ENCODE measurements at regions not wholly inside any gene's neighbourhood (a gene's known extent, or its start where the extent isn't known, plus 50 kb on each side); places are given as distances from the start of the nearest gene placed in this dataset.

DNA sequence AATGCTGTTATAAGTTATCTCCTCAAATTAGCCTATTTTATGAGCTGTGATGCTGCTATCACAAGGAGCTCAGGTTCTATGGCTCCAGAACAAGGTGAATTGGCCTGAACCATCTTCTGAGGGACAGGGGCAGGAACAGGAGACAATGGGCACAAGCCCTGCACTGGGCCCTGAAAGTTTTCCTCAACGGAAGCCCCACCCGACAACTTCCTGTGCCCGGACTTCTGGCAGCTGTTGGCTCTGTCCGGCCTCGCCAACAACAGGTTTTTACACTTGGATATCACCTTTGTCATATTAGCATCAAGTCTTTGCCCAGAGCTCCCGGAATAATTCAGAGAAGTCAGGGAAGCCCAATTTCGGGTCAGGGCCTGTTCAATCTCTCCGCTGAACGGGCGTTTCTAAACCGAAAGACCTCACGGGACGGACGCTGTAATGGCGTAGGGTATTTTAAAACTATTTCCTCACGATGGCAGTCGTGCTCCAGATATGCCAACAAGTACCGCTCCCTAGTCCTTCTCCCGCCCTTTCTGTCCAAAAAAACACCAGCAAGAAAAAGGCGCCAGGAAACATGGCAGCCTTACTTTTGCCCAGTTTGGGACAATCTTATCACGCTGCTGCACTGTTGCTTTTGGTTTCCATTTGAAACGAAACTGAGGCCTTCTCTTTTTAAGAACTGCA, 201.0 kb upstream of the STK26 start:
- Histone ChIP-seq H3K27me3 (ENCODE audit: control insufficient read depth, insufficient read depth, low read length, poor library complexity, severe bottlenecking) (no peaks in the 10 kb centered on the region), H3K36me3 (ENCODE audit: control insufficient read depth, insufficient read depth, low read length) (peaks cover 27% of the 10 kb centered on the region), H3K27ac (ENCODE audit: insufficient read depth, low read depth, low read length, poor library complexity, severe bottlenecking) (no peak overlapping the region), H3K4me1 (ENCODE audit: control insufficient read depth, insufficient read depth, low read length) (peaks cover 7% of the 10 kb centered on the region), H3K4me3 (ENCODE audit: insufficient read depth, low read depth, low read length) (no peak overlapping the region), H3K9me3 (ENCODE audit: control insufficient read depth, low read length) (no peaks in the 10 kb centered on the region)
- 95 to 97% methylated on average over 21 of the region's 22 CpGs for WGBS, 2 experiments

DNA sequence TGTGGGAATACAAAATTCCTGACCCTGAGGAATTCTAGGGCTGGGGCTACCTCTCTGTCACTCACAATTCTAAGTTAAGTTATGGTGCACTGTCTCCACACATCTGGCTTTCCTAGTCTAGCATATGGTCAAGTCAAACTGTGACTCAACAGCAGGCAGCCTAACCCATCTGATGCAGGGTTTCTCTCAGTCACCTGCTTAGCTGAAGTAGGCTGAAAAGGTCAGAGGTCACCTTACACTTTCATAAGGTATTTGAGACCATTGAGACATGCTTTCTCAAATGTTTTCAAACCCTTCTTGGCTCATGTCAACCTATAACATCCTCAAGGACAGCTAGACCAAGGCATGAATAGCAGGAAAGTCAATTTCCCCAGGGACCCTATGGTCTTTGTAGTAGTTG, 196.5 kb upstream of the STK26 start:
- Histone ChIP-seq H3K9me3 (ENCODE audit: control insufficient read depth, low read length) (no peaks in the 10 kb centered on the region), H3K4me3 (ENCODE audit: insufficient read depth, low read depth, low read length) (peak overlapping the region; percentile 11), H3K36me3 (ENCODE audit: control insufficient read depth, insufficient read depth, low read length) (peaks cover 1% of the 10 kb centered on the region), H3K27ac (ENCODE audit: insufficient read depth, low read depth, low read length, poor library complexity, severe bottlenecking) (no peak overlapping the region), H3K4me1 (ENCODE audit: control insufficient read depth, insufficient read depth, low read length) (peaks cover 7% of the 10 kb centered on the region), H3K27me3 (ENCODE audit: control insufficient read depth, insufficient read depth, low read length, poor library complexity, severe bottlenecking) (no peaks in the 10 kb centered on the region)

DNA sequence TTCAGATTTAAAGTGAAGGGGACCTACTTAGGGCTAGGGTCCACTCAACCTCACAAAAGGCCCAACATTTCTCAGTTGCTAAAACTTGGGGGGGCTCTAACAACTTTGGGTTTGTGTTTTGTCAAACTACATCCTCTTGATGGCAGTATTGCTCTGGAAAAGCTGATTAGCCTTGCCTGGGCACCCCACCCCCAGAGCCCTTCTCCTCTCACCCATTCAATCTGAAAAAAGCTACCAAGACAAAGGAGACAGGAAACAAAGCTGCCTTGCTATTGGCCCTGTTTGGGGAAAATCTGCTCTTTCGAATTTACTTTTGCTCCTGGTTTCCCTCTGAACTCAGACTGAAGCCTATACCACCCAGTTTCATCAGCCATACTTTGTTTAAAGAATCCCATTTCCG, 195.2 kb upstream of the STK26 start:
- Histone ChIP-seq H3K27ac (ENCODE audit: insufficient read depth, low read depth, low read length, poor library complexity, severe bottlenecking) (peak overlapping the region; percentile 60), H3K4me3 (ENCODE audit: insufficient read depth, low read depth, low read length) (peak overlapping the region; percentile 56), H3K9me3 (ENCODE audit: control insufficient read depth, low read length) (no peaks in the 10 kb centered on the region), H3K4me1 (ENCODE audit: control insufficient read depth, insufficient read depth, low read length) (peaks cover 7% of the 10 kb centered on the region), H3K36me3 (ENCODE audit: control insufficient read depth, insufficient read depth, low read length) (no peaks in the 10 kb centered on the region), H3K27me3 (ENCODE audit: control insufficient read depth, insufficient read depth, low read length, poor library complexity, severe bottlenecking) (no peaks in the 10 kb centered on the region)
- WGBS, 2 experiments, result 0% methylated on average over 2 of the region's 2 CpGs

DNA sequence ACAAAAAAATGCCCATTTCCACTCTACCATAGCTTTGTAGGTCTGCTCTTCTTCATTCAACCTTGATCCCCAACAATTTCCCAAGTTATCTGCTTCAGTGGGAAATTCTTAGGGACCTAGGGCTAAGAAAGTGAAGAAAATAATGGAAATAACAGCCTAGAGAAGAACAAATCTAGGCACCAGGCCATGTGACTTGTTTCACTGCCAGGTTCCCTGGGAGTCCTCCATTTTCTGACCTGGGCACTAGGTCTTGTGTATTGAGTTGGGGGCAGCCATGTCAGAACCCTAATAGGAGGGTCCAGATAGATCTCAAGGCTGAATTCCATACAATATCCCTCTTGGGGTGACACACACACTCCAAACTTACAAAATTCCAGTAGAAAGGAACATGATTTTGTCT, 194.6 kb upstream of the STK26 start:
- H3K4me3 ChIP-seq (ENCODE audit: insufficient read depth, low read depth, low read length), result peak overlapping the region; percentile 56
- H3K9me3 ChIP-seq (ENCODE audit: control insufficient read depth, low read length), result no peaks in the 10 kb centered on the region
- peak overlapping the region; percentile 36 for H3K27ac ChIP-seq (ENCODE audit: insufficient read depth, low read depth, low read length, poor library complexity, severe bottlenecking)
- H3K36me3 ChIP-seq (ENCODE audit: control insufficient read depth, insufficient read depth, low read length), result no peaks in the 10 kb centered on the region
- H3K27me3 ChIP-seq (ENCODE audit: control insufficient read depth, insufficient read depth, low read length, poor library complexity, severe bottlenecking), result no peaks in the 10 kb centered on the region
- H3K4me1 ChIP-seq (ENCODE audit: control insufficient read depth, insufficient read depth, low read length), result peaks cover 7% of the 10 kb centered on the region

DNA sequence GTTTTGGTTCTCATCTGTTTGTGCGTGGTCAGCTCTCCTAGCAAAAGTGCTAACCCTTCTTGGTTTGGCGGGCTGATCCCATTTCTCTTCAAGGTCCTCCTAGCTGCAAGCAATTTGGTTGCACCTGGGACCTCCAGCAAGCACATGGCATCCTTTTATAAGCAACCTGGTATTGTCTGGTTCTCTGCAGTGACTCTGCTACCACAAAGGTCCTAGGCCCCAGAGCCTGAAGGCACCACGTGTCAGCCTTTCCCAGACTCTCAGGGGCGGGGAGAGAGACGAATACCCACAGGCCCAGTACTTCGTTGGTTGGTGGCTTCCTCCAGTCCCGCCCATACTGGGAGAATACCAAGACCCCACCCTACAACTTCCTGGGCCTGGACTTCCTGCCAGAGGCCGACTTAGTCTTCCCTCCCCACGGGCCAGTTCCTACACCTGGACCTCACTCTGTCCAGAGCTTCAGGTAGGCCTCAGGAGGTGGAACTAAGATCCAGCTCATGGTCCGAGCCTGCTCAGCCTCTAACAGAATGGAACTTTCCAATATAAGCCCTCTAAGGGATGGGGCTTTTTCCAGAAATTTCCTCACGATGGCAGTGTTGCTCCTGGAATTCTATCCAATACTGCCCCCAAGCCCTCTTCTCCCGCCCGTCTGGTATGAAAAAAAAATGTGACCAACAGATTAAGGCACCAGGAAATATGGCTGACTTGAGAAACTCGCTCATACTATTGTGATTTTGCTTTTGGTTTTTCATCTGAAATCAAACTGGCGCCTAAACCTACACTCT, 192.5 kb upstream of the STK26 start:
- H3K36me3 ChIP-seq (ENCODE audit: control insufficient read depth, insufficient read depth, low read length), result no peaks in the 10 kb centered on the region
- peak overlapping the region; percentile 75 for H3K27ac ChIP-seq (ENCODE audit: insufficient read depth, low read depth, low read length, poor library complexity, severe bottlenecking)
- peak overlapping the region; percentile 56 for H3K4me3 ChIP-seq (ENCODE audit: insufficient read depth, low read depth, low read length)
- no peaks in the 10 kb centered on the region for H3K9me3 ChIP-seq (ENCODE audit: control insufficient read depth, low read length)
- H3K27me3 ChIP-seq (ENCODE audit: control insufficient read depth, insufficient read depth, low read length, poor library complexity, severe bottlenecking), result no peaks in the 10 kb centered on the region
- H3K4me1 ChIP-seq (ENCODE audit: control insufficient read depth, insufficient read depth, low read length), result peaks cover 7% of the 10 kb centered on the region
- WGBS, 2 experiments, result 1 to 2% methylated on average over 13 to 15 of the region's 15 CpGs

DNA sequence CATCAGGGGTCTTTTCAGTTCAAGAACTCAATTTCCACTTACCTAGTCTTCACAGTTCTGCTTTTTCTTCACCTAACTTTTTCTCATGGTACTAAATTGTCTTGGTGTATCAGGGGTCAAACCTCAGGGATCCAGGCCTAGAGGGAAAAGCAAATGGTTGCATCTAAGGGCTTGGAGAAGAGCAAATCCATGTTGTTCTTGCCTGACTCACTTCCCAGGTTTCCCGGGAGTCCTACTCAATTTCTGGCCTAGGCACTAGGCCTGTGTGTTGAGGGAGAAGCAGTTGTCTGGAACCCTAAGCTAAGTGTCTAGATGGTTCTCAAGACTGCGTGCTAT, 191.9 kb upstream of the STK26 start:
- WGBS, 2 experiments, result 68 to 90% methylated on average over 2 of the region's 2 CpGs
- Histone ChIP-seq H3K4me1 (ENCODE audit: control insufficient read depth, insufficient read depth, low read length) (peaks cover 6% of the 10 kb centered on the region), H3K4me3 (ENCODE audit: insufficient read depth, low read depth, low read length) (peak overlapping the region; percentile 56), H3K9me3 (ENCODE audit: control insufficient read depth, low read length) (no peaks in the 10 kb centered on the region), H3K27ac (ENCODE audit: insufficient read depth, low read depth, low read length, poor library complexity, severe bottlenecking) (peak overlapping the region; percentile 75), H3K27me3 (ENCODE audit: control insufficient read depth, insufficient read depth, low read length, poor library complexity, severe bottlenecking) (no peaks in the 10 kb centered on the region), H3K36me3 (ENCODE audit: control insufficient read depth, insufficient read depth, low read length) (no peaks in the 10 kb centered on the region)

DNA sequence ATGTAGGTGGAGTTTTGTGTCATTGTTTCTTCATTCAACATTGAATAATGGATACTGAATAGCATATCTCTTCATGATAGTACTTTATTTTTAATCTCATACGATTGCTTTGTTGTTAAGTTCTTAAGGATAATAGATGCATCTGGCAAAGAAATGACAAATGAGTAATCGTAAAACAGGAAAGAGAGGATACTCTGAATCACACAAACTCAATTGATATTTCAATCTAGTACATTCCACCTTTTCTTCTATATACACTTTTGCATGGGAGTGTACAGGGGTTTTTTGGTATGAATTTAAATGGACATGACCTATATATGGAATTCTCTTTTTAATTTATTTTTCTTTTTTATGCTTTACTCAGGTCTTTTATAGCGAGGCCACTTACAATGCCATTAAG, 186.9 kb upstream of the STK26 start:
- whole genome bisulfite sequencing, 2 experiments, result no CpG with 5 or more reads among the region's 3 CpGs
- Histone ChIP-seq H3K4me3 (ENCODE audit: insufficient read depth, low read depth, low read length) (no peak overlapping the region), H3K4me1 (ENCODE audit: control insufficient read depth, insufficient read depth, low read length) (no peaks in the 10 kb centered on the region), H3K36me3 (ENCODE audit: control insufficient read depth, insufficient read depth, low read length) (no peaks in the 10 kb centered on the region), H3K9me3 (ENCODE audit: control insufficient read depth, low read length) (no peaks in the 10 kb centered on the region), H3K27ac (ENCODE audit: insufficient read depth, low read depth, low read length, poor library complexity, severe bottlenecking) (no peak overlapping the region), H3K27me3 (ENCODE audit: control insufficient read depth, insufficient read depth, low read length, poor library complexity, severe bottlenecking) (no peaks in the 10 kb centered on the region)

DNA sequence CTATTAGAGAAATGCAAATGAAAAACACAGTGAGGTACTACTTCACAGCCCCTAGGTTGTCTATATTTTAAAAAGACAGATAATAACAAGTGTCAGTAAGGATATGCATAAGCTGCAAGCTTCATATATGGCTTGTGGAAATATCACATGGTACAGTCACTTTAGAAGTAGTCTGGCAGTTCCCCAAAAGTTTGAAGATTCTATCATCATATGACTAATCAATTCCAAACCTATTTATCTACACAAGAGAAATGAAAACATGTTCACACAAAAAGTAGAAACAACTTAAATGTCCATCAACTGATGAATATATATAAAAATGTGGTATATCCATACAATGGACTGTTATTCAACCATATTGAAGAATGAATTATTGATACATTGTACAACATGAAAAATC, 185.8 kb upstream of the STK26 start:
- no peaks in the 10 kb centered on the region for H3K9me3 ChIP-seq (ENCODE audit: control insufficient read depth, low read length)
- H3K27ac ChIP-seq (ENCODE audit: insufficient read depth, low read depth, low read length, poor library complexity, severe bottlenecking), result no peak overlapping the region
- no peak overlapping the region for H3K4me3 ChIP-seq (ENCODE audit: insufficient read depth, low read depth, low read length)
- no peaks in the 10 kb centered on the region for H3K4me1 ChIP-seq (ENCODE audit: control insufficient read depth, insufficient read depth, low read length)
- no peaks in the 10 kb centered on the region for H3K27me3 ChIP-seq (ENCODE audit: control insufficient read depth, insufficient read depth, low read length, poor library complexity, severe bottlenecking)
- no peaks in the 10 kb centered on the region for H3K36me3 ChIP-seq (ENCODE audit: control insufficient read depth, insufficient read depth, low read length)

DNA sequence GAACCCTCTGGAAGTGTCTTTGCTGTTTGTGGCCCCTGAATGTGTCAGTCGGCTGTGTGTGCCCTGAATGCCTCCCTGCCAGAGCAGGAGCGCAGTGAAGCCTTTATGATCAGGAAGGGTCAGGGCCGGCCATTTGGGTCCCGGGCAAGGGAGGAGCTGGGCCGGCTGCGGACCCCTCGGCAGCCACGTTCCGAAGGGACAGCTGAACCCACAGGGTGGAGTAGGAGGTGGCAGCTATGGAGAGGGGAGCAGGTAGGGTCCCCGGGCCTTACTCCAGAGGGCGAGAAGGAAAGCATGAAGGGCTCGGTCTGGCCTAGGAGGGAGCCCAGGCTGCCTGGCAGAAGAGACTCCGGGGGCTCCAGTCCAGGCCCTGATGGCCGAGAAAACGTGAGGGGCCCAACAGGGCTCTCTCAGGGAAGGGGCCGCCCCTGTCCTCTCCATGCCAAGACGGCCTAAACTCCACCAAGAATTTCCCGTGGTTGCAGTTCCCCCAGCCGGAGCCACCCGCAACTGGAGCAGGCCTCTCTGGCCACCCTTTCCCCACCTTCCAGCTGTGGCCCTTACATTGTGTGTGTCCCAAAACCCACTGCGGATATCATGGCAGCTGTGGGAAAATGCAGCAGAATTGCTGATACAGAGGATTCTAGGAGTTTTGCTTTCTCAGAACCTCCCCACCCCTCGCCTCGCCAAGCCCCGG, 182.2 kb upstream of the STK26 start:
- H3K27ac ChIP-seq (ENCODE audit: insufficient read depth, low read depth, low read length, poor library complexity, severe bottlenecking), result no peak overlapping the region
- no peaks in the 10 kb centered on the region for H3K9me3 ChIP-seq (ENCODE audit: control insufficient read depth, low read length)
- no peaks in the 10 kb centered on the region for H3K27me3 ChIP-seq (ENCODE audit: control insufficient read depth, insufficient read depth, low read length, poor library complexity, severe bottlenecking)
- 79% methylated on average over 24 of the region's 24 CpGs for WGBS, 2 experiments
- no peak overlapping the region for H3K4me3 ChIP-seq (ENCODE audit: insufficient read depth, low read depth, low read length)
- H3K4me1 ChIP-seq (ENCODE audit: control insufficient read depth, insufficient read depth, low read length), result no peaks in the 10 kb centered on the region
- no peaks in the 10 kb centered on the region for H3K36me3 ChIP-seq (ENCODE audit: control insufficient read depth, insufficient read depth, low read length)

Data from ectodermal cell (in vitro differentiated cells).